GM18505 (cell line): ENCODE measurements at regions not wholly inside any gene's neighbourhood (a gene's known extent, or its start where the extent isn't known, plus 50 kb on each side); places are given as distances from the start of the nearest gene placed in this dataset.
"Not testable (repeated sequence)": the region's sequence is repeated elsewhere in the genome, so short reads cannot be mapped to it uniquely, and the experiment has no call there.

ENCODE experiments used
- ATAC-seq: cut with Tn5 transposase; IDR thresholded peaks from one replicate; pipeline ENCODE4 v1.9.1; 2021; ENCODE audit not compliant: unreplicated experiment
- POLR2A ChIP-seq: IDR thresholded peaks from 4 replicates; pipeline ENCODE4 v1.6.1; 2011; ENCODE audit warnings: borderline replicate concordance; ENCODE audit not compliant: insufficient read depth, insufficient read length; ENCODE audit errors: extremely low read depth

- TF ChIP-seq POLR2A: no peak
- no peak for ATAC-seq
These were observed 1039.3 kb upstream of the TYRP1 start for GRCh38 chr9:11653867-11654266.

- ATAC-seq: no peak
- no peak for TF ChIP-seq POLR2A
These were observed 1029.3 kb upstream of the TYRP1 start for GRCh38 chr9:11663913-11664312.

- ATAC-seq: no peak
- no peak for TF ChIP-seq POLR2A
These were observed 1016.4 kb upstream of the TYRP1 start for GRCh38 chr9:11676821-11677220.

DNA sequence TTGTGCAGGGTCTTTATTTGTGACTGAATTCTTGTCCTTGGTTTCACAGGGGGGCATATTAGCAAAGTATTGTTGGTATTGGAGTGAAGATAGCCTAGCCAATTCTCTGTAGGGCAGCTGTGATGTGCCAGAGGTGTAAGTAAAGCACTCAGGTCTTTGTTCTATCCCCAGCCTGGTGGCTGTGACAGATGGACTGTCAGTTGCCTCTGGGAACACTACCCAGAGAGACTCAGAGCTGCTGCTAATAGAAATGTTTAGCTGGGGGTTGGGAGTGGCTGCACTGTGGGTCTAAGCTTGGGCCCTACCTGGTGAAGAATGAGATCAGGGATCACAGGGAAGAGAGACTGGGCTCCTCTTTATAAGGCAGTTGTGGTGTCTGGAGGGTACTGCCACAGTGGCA, 1006.5 kb upstream of the TYRP1 start:
- ATAC-seq: no peak
- TF ChIP-seq POLR2A: no peak

GRCh38 chr9:11697126-11697525, 996.1 kb upstream of the TYRP1 start:
- ATAC-seq: no peak
- TF ChIP-seq POLR2A: no peak

DNA sequence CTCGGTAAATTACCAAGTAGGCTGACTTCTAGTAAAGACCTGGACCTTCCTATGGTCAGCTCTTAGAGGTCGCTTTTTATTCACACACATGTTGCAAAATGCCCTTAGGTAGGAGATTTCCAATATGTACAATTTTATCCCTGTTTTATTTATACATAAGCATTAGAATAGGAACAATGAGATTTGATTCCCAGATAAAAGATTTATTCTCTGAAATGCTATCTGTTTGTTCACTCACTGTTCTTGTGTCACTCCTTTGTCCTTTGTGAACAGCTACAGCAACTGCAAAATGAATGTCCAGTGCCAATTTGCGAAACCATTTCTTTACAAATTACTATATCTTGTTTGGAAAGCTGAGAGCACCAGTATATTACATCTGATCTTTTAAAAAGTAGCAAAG, 991.5 kb upstream of the TYRP1 start:
- TF ChIP-seq POLR2A: no peak
- ATAC-seq: no peak

- no peak for ATAC-seq
- TF ChIP-seq POLR2A: no peak
These were observed 990.6 kb upstream of the TYRP1 start for GRCh38 chr9:11702548-11702947.

GRCh38 chr9:11704198-11704597, 989.0 kb upstream of the TYRP1 start:
- ATAC-seq: not testable (repeated sequence)

- no peak for TF ChIP-seq POLR2A
- no peak for ATAC-seq
These were observed 984.3 kb upstream of the TYRP1 start for GRCh38 chr9:11708899-11709298.

- TF ChIP-seq POLR2A: no peak
- no peak for ATAC-seq
These were observed 983.6 kb upstream of the TYRP1 start for GRCh38 chr9:11709567-11709966.

GRCh38 chr9:11713077-11713476, 980.1 kb upstream of the TYRP1 start:
- TF ChIP-seq POLR2A: no peak

GRCh38 chr9:11722957-11723356, 970.2 kb upstream of the TYRP1 start:
- no peak for ATAC-seq
- no peak for TF ChIP-seq POLR2A

More at GRCh38 chr9:11713077-11713476, 980.1 kb upstream of the TYRP1 start:
- ATAC-seq: no peak

- no peak for TF ChIP-seq POLR2A
- no peak for ATAC-seq
These were observed 966.5 kb upstream of the TYRP1 start for GRCh38 chr9:11726659-11727058.

DNA sequence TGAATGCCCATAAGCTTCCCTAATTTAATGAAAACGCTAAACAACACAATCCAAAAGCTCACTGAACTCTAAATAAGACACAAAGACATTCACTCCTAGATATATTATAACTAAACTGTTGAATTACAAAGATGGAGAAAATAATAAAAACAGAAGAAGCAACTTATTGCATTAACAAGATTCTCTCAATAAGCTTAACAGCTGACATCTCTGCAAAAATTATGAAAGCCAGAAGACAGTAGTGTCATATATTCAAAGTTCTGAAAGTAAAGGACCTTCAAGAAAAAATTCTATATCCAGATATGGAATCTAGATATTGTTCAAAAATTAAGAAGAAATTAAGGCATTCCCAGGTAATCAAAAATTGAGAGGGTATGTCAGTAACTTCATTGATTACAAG, 957.8 kb upstream of the TYRP1 start:
- TF ChIP-seq POLR2A: no peak
- no peak for ATAC-seq

GRCh38 chr9:11742471-11742870, 950.7 kb upstream of the TYRP1 start:
- ATAC-seq: no peak
- TF ChIP-seq POLR2A: no peak

DNA sequence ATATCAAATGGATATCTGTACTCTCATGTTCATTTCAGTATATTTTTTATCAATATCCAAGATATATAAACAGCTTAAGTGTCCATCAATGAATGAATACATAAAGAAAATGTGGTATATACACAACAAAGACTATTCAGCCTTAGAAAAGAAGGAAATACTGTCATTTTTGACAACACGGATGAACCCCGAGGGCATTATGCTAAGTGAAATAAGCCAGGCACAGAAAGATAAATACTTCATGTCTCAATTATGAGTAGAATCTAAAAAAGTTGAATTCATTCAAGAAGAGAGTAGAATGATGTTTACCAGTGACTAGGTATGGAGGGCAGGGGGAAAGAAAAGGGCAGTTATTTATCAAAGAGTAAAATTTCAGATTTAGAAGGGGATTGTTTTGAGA, 949.8 kb upstream of the TYRP1 start:
- ATAC-seq: no peak
- no peak for TF ChIP-seq POLR2A

DNA sequence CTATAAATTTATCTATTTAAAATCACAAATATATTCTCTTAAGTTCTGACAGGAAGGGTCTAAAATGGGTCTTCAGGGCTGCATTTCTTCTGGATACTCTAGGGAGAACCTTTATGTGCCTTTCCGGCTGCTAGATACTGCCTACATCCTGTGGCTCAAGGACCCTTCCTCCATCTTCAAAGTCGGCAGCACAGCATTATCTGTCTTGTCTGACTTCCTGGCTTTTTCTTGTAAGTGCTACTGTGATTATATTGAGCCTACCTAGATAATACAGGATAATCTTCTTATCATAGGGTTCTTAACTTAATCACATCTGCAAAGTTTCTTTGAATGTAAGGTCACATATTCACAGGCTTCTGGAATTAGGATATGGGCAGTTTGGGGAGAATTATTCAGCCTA, 943.8 kb upstream of the TYRP1 start:
- TF ChIP-seq POLR2A: no peak
- ATAC-seq: no peak

DNA sequence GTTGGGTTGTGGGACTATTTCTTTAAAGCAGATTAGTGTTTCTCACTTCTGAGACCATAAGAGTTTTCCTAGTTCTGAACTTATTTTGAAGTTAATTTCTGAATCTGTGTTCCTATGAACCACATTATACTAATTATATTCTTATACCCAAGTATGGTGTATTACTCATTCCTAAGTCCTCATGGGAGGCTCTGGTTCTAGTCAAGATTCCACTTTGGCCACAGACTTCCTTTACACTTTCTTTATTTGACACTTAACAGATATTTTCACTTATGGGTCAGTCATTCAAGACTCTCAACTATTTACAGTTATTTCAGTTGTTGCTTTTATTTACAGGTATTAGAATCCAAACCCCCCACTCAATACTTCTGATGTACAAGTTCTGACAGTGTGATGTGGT, 937.2 kb upstream of the TYRP1 start:
- ATAC-seq: no peak
- TF ChIP-seq POLR2A: no peak
